ENCODE measurements at regions not wholly inside any gene's neighbourhood (a gene's known extent, or its start where the extent isn't known, plus 50 kb on each side); places are given as distances from the start of the nearest gene placed in this dataset.

DNA sequence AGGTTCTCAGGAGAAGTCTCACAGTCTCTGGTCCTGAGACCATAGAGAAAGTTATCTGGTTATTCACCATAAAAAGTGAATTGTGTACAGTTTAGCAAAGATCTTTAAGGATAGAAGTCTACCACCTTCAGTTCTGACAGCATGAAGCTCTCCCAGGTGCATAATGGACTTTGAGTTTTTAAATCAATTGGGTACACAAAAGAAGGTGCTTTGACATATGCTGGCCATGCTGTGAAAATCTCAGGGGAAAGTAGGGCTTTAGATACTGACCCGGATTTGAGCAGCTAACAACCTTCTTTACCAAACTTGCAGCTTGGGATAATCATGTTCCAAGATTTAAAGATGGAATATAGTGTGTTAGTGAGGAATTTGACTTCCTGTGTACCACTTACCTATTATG is 264.2 kb downstream of the ZSWIM6 start:
- DNase-seq (ENCODE audit: low read depth) = no peak

GRCh38 chr5:61597684-61598083 is 265.6 kb downstream of the ZSWIM6 start:
- DNase-seq (ENCODE audit: low read depth) = no peak

- no peak for DNase-seq (ENCODE audit: low read depth)
Observed at GRCh38 chr5:61598126-61598525, 266.1 kb downstream of the ZSWIM6 start.

DNA sequence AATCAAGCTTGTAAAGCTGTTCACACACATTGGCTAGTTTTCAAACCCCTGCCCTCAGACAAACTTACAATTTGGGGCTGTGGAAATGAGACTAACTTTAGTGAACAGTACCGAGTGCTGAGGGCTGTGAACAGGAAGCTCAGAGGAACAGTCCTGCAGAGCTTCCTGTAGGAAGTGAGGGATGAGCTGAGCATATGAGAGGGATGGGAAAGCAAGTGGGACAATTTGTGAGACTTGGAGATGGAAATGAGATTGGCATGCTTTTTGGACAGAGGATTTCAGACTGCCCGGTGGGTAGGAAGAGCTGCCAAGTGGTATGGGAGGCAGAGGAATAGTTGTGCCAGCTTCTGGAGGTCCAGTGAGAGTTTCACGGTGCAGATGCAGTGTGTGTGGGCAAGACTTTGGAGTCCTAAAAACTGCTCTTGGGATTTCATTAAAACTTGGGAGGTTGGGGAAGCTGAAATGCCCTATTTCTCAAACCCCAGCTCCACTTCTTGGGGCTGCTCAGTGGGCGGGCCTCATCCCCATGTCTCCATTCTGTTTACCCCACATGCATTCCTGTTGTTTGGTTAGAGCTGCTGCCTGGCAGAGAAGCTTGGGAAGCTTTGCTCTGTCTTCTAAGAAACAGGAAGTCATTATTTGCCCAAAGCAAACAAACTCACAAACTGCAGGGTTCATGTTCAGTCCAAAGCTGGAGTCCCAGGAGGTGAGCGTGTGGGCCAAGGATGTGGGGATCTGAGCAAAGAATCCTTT is 267.5 kb downstream of the ZSWIM6 start:
- peak; percentile 29 for DNase-seq (ENCODE audit: low read depth)

GRCh38 chr5:61600123-61600444 is 268.0 kb downstream of the ZSWIM6 start:
- no peak for DNase-seq (ENCODE audit: low read depth)

DNA sequence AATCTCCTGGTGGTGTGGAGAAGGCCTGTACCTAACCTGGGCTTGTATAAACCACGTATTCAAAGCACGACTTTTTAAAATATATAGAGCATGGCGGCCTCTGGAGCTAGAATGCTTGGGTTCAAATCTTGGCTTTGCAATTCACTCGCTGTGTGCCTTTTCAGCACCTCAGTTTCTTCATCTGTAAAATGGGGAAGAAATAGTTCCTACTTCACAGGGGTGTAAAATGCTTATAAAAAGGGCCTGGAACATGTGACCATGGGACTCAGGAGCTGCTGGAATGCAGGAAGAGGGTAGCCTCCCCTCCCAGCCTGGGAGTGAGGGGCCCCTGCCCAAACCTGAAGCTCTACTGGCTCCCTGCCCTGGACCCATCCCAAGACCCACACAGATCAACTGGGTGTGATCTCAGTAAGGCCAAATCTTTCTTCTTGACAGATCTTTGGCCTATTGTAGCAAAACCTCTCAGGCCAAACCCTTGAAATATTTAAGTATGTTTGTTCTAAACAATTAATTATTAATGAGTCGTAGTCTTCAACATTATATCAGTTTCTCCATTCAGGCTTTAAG is 269.0 kb downstream of the ZSWIM6 start:
- no peak for DNase-seq (ENCODE audit: low read depth)

DNA sequence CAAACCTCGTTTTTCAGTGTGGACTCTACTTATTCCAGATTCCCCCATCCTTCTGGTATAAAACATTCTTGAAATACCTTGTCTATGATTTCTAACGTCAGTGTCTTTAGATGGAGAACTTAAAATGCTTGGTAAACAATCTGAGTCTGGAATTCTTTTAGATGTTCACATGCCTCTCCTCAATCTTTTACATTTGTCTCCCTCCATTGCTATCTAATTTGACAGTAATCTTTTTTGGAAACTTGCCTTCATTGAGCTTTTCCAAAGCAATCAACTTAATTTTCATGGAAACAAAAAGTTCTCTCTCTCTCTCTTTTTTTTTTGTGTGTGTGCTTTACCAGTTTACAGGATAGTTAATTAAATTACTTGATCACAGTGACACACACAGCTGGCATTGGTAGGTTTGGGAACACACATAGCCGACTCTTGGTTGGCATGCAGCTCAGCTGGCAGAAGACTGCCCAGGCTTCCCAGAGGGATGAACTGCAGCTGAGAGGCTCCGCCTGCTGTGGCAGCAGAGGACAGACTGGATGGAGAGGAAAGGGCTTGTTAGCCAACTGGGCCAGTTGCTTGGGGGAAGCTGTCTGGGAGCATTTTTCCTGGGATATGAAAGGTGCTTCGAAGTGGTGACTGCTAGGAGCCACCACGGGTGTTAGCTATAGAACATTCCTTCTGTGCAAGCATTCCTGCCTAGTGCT is 271.3 kb downstream of the ZSWIM6 start:
- DNase-seq (ENCODE audit: low read depth) = no peak

- no peak for DNase-seq (ENCODE audit: low read depth)
Observed at GRCh38 chr5:61604076-61605025, 272.3 kb downstream of the ZSWIM6 start.

GRCh38 chr5:61609840-61610677 is 278.0 kb downstream of the ZSWIM6 start:
- no peak for DNase-seq (ENCODE audit: low read depth)

- DNase-seq (ENCODE audit: low read depth) = no peak
Observed at GRCh38 chr5:61610678-61611024, 278.6 kb downstream of the ZSWIM6 start.

DNA sequence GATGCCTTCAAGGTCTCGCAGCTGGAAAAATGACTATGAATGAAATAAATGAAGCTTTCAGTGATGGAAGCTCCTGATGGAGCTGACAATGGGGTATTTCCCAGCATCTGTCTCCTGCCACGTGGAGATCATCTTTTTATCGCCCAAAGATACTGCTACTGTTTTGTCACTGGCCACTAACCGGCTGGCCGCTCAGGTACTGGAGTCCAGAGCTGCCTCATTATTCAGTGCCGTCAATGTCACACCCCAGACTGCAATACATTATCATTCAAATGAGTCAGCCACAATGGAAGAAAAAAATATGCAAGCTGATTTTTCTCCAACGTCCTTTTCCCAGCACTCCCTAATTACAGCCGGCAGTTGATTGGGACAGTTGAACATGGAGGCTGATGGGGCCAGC is 280.4 kb downstream of the ZSWIM6 start:
- no peak for DNase-seq (ENCODE audit: low read depth)

DNA sequence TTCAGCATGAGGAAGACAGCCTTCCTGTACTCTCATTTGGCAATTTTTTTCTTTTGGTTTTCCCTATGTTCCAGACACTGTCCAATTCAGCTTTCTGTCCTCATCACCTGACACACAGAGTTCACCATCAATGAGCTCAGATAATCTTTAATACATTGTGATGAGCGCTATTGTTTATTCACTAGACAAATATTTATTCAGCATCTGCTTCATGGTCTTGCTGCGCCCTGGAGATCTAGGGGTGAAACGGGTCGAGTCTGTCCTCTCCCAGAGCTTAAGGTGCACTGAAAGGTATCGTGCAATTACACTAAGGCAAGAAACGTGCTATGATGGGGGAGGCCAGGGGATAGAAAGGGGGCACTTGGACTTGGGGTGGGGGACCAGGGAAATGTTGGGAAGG is 281.6 kb downstream of the ZSWIM6 start:
- DNase-seq (ENCODE audit: low read depth) = no peak

GRCh38 chr5:61614606-61615005 is 282.5 kb downstream of the ZSWIM6 start:
- no peak for DNase-seq (ENCODE audit: low read depth)

GRCh38 chr5:61617039-61617438 is 285.0 kb downstream of the ZSWIM6 start:
- DNase-seq (ENCODE audit: low read depth) = no peak

DNA sequence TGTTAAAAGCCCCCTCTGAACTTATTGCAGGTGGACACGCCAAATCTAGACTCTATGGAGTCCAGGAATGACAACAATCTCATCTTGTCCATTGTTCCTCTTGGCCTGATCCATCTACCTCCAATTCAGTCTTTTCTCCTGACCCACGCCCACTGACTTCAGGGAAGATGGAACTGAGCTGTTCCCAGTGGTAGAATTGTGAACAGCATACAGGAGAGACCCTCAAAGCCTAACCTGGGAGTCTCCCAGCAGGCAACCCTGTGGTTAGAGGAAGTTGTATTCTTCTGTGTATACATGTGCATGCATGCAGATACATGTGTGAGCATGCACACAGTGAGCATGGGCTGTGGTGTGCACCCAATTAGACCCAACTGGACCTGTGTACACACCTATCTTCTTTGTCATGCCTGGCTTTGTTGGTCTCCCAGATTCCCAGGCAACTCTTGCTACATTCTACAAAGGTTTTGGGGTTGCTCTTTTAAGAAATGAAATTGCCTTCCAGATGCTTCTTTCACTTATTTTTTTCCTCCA is 286.0 kb downstream of the ZSWIM6 start:
- DNase-seq (ENCODE audit: low read depth) = no peak

DNA sequence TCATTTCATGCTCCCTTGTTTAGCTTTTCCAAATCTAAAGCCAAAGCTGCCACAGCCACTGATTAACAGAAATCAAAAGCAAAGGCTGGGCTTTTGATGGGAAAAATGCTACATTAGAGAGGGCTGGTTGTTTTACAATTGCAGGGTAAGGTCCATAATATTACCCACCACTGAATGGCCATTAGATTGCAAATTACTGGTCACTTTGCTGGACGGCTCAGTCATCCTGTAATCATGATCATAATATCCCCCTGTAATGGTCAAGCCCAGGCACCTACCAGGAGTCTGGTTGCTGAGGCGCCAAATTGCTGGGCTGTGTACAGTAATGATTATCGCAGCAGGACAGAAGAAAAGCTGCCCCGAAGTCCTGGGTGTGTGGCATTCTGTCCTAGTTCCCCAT is 286.5 kb downstream of the ZSWIM6 start:
- DNase-seq (ENCODE audit: low read depth) = no peak

GRCh38 chr5:61619289-61619688 is 287.2 kb downstream of the ZSWIM6 start:
- DNase-seq (ENCODE audit: low read depth) = no peak

DNA sequence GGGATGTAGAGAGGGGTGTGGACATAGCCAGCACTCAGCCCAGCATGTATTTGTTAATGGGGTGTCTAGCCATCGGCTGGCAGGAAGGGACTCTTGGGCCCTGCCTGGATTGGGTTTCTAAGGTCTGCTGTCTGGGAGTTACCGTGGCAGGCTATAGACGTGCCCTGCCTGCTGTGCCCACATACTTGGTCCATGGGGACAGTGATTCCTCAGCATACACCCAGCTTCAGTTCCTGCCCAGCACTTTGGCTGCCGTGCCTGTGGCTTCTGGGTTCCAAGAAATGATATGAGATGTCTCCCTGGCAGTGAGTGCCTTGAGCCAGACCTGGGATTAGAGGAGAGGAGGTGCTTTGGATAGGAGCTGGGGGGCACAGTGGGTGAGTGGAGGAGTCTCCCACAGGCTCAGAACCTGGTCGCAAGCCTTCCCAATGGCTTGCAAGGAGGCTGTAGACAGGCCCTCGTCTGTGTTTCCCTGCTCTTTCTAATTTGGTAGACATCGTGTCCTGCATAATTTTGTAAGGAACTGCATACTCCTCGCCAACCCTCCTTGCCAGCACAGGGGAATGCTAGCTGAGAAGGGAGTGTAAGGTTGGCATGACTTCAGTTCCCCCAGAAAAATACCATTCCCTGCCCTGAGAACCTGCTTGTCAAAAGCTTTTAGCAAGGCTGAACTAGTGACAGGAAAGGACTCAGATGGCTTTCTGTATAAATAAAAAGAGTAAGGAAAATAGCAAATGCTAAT is 287.9 kb downstream of the ZSWIM6 start:
- DNase-seq (ENCODE audit: low read depth) = no peak

DNA sequence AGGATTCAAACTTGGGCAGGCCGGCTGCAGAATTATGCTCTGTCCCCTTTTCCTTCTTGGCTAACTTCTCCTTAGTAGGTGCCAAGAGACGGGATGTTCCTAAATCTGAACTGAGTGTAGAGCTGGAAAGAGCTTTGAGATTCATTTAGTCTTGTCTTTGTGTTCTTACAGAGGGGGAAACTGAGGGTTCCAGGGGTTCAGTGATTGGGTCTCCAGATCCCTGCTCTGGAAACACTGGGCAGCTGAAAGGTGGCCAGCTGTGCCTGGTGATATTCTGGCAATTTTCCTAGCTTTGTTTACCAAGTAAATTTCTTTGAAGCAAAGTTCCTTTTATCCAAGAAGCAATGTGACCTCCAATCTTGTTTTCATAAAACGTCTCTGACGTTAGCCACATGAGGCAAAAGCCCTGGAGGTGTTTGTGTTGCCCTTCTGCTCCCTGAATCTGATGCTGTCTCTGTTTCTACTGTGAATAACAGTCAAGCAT is 288.7 kb downstream of the ZSWIM6 start:
- no peak for DNase-seq (ENCODE audit: low read depth)

GRCh38 chr5:61621202-61621650 is 289.2 kb downstream of the ZSWIM6 start:
- no peak for DNase-seq (ENCODE audit: low read depth)

Data from stromal cell of bone marrow (primary cell).